ENCODE measurements at regions not wholly inside any gene's neighbourhood (a gene's known extent, or its start where the extent isn't known, plus 50 kb on each side); places are given as distances from the start of the nearest gene placed in this dataset.

- DNase-seq (ENCODE audit: low read depth): no peak
- no peak for TF ChIP-seq CTCF (IDR thresholded peaks at IDR 0.05; ENCODE audit: insufficient read depth, low read depth, low read length, missing control alignments)
- no peak overlapping the region for H3K4me3 ChIP-seq (ENCODE audit: low read length)
These were observed 261.9 kb upstream of the ISX start for GRCh38 chr22:34804091-34804490.

- DNase-seq (ENCODE audit: low read depth): no peak
- H3K4me3 ChIP-seq (ENCODE audit: low read length): no peak overlapping the region
- no peak for TF ChIP-seq CTCF (IDR thresholded peaks at IDR 0.05; ENCODE audit: insufficient read depth, low read depth, low read length, missing control alignments)
These were observed 261.4 kb upstream of the ISX start for GRCh38 chr22:34804604-34805003.

GRCh38 chr22:34805771-34806170, 260.2 kb upstream of the ISX start:
- H3K4me3 ChIP-seq (ENCODE audit: low read length): no peak overlapping the region
- DNase-seq (ENCODE audit: low read depth): no peak
- no peak for TF ChIP-seq CTCF (IDR thresholded peaks at IDR 0.05; ENCODE audit: insufficient read depth, low read depth, low read length, missing control alignments)

GRCh38 chr22:34808618-34809017, 257.3 kb upstream of the ISX start:
- DNase-seq (ENCODE audit: low read depth): no peak
- no peak for TF ChIP-seq CTCF (IDR thresholded peaks at IDR 0.05; ENCODE audit: insufficient read depth, low read depth, low read length, missing control alignments)
- H3K4me3 ChIP-seq (ENCODE audit: low read length): no peak overlapping the region

GRCh38 chr22:34812631-34813030, 253.3 kb upstream of the ISX start:
- DNase-seq (ENCODE audit: low read depth): no peak
- TF ChIP-seq CTCF (IDR thresholded peaks at IDR 0.05; ENCODE audit: insufficient read depth, low read depth, low read length, missing control alignments): no peak

GRCh38 chr22:34814260-34815025, 251.5 kb upstream of the ISX start:
- H3K4me3 ChIP-seq (ENCODE audit: low read length): no peak overlapping the region
- no peak for TF ChIP-seq CTCF (IDR thresholded peaks at IDR 0.05; ENCODE audit: insufficient read depth, low read depth, low read length, missing control alignments)
- DNase-seq (ENCODE audit: low read depth): no peak

More at GRCh38 chr22:34812631-34813030, 253.3 kb upstream of the ISX start:
- H3K4me3 ChIP-seq (ENCODE audit: low read length): no peak overlapping the region

- no peak for DNase-seq (ENCODE audit: low read depth)
- no peak overlapping the region for H3K4me3 ChIP-seq (ENCODE audit: low read length)
- no peak for TF ChIP-seq CTCF (IDR thresholded peaks at IDR 0.05; ENCODE audit: insufficient read depth, low read depth, low read length, missing control alignments)
These were observed 236.5 kb upstream of the ISX start for GRCh38 chr22:34829485-34829884.

Measured in epithelial cell of esophagus (primary cell).